Prostate gland (tissue), 2 donors: ENCODE measurements at regions not wholly inside any gene's neighbourhood (a gene's known extent, or its start where the extent isn't known, plus 50 kb on each side); places are given as distances from the start of the nearest gene placed in this dataset.

Experiments used
- DNase-seq: peaks from one replicate; pipeline ENCODE4 v3.0.0-alpha.2; 2019; ENCODE audit warnings: low spot score
- H3K27ac ChIP-seq, 2 donors: fragments of 200-600 bp; sonication (generic); 2 replicates each; pipeline ENCODE4 v1.5.1; 2017 to 2019
- H3K27me3 ChIP-seq: fragments of 200-600 bp; sonication (generic); replicated peaks from 2 replicates; pipeline ENCODE4 v1.5.1; 2019; ENCODE audit not compliant: insufficient read depth
- H3K36me3 ChIP-seq, 2 donors: fragments of 200-600 bp; sonication (generic); 1 replicate in 1 of 2; 2 replicates in 1 of 2; pipeline versions ENCODE4 v1.5.1 to v1.8.1; 2017 to 2019
- H3K4me1 ChIP-seq: fragments of 200-600 bp; sonication (generic); replicated peaks from 2 replicates; pipeline ENCODE4 v1.5.1; 2019
- H3K4me3 ChIP-seq, 2 donors: fragments of 200-600 bp; sonication (generic); 2 replicates each; pipeline ENCODE4 v1.5.1; 2017 to 2019
- H3K9me3 ChIP-seq: fragments of 200-600 bp; sonication (generic); 2 replicates; pipeline ENCODE4 v1.5.1; 2017
- POLR2A ChIP-seq: fragments of 450-650 bp; IDR thresholded peaks from one replicate; pipeline ENCODE4 v1.6.1; 2016; ENCODE audit warnings: antibody characterized with exemption, mild to moderate bottlenecking
- POLR2AphosphoS5 ChIP-seq: sonication (generic); formaldehyde crosslinking; IDR thresholded peaks from one replicate; pipeline ENCODE4 v1.6.1; 2017; ENCODE audit warnings: antibody characterized with exemption
- WGBS: methylation state at CpG from one replicate; pipeline ENCODE4 v1.1.5; 2018; 5-methylcytosine and 5-hydroxymethylcytosine counted together
- intact Hi-C: fragments of 100-400 bp; cut with DNase I; formaldehyde crosslinking; loops from one replicate; pipeline ENCODE4 v1.14.2; 2022
- TF ChIP-seq, protein P1 (sequence below), 4 experiments: fragments of 200-600 bp in 2 of 4; fragments of 450-650 bp in 2 of 4; sonication (generic) in 2 of 4; IDR thresholded peaks; 1 replicate in 3 of 4; 2 replicates in 1 of 4; pipeline ENCODE4 v1.5.1; 2016 to 2019; ENCODE audit warnings: antibody characterized with exemption in 4 of 4, mild to moderate bottlenecking in 2 of 4, moderate library complexity in 2 of 4

DNA sequence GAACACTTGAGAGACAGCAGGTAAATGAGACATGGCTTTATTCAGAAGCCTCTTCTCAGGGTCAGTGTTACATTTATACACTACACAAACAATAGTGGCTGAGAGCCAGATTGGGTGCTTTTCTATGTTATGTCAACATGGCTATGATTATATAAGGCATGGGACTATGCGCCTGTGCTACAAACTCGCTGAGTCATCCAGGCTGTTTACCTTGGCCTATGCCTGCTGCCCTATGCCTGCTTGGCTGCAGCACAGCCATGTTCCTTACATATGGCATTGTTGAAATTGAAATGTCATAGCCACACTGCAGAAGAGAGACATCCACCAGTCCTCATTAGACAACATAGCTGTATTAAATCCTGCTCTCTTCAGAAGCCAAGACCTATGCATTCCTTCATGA lies 236.3 kb upstream of the NWD2 start:
- Histone ChIP-seq H3K27ac (no peak overlapping the region), H3K27me3 (no peaks in the 10 kb centered on the region), H3K9me3 (no peaks in the 10 kb centered on the region), H3K4me3 (no peak overlapping the region), H3K36me3 (no peaks in the 10 kb centered on the region), H3K4me1 (no peaks in the 10 kb centered on the region)
- TF ChIP-seq, protein P1, sequence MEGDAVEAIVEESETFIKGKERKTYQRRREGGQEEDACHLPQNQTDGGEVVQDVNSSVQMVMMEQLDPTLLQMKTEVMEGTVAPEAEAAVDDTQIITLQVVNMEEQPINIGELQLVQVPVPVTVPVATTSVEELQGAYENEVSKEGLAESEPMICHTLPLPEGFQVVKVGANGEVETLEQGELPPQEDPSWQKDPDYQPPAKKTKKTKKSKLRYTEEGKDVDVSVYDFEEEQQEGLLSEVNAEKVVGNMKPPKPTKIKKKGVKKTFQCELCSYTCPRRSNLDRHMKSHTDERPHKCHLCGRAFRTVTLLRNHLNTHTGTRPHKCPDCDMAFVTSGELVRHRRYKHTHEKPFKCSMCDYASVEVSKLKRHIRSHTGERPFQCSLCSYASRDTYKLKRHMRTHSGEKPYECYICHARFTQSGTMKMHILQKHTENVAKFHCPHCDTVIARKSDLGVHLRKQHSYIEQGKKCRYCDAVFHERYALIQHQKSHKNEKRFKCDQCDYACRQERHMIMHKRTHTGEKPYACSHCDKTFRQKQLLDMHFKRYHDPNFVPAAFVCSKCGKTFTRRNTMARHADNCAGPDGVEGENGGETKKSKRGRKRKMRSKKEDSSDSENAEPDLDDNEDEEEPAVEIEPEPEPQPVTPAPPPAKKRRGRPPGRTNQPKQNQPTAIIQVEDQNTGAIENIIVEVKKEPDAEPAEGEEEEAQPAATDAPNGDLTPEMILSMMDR (IDR thresholded peaks at IDR 0.05), result no peak
- TF ChIP-seq POLR2AphosphoS5, result peak; percentile 49
- peak; percentile 54 for DNase-seq
- intact Hi-C loops, result no loop called here
- 21% methylated on average over 2 of the region's 2 CpGs for WGBS

DNA sequence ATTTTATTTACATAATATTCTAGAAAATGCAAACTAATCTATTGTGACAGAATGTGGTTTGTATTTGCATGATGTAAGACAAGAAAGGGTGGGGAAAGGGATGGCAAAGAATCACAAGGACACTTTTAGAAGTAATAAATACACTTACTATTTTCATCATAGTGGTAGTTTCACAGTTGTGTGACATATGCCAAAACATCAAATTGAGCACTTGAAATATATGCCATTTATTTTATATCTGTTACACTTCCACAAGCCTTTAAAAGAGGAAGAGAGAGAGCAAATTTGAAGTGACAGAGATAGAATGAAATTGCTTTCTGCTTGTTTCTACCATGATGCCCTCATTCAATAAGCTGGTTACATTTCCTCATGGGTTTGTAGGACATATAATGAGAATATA lies 230.0 kb upstream of the NWD2 start:
- TF ChIP-seq POLR2A (no peak), POLR2AphosphoS5 (no peak)
- no peak for DNase-seq
- no peaks in the 10 kb centered on the region for H3K36me3 ChIP-seq
- intact Hi-C loops, result no loop called here
- no peak overlapping the region for H3K4me3 ChIP-seq
- H3K27ac ChIP-seq, result no peak overlapping the region
- H3K4me1 ChIP-seq, result no peaks in the 10 kb centered on the region
- no peaks in the 10 kb centered on the region for H3K9me3 ChIP-seq
- H3K27me3 ChIP-seq, result no peaks in the 10 kb centered on the region

- DNase-seq, result no peak
- WGBS, result 93% methylated on average over 2 of the region's 2 CpGs
- intact Hi-C loops, result no loop called here
- Histone ChIP-seq H3K9me3 (no peaks in the 10 kb centered on the region), H3K36me3 (no peaks in the 10 kb centered on the region), H3K27ac (no peak overlapping the region), H3K27me3 (no peaks in the 10 kb centered on the region), H3K4me1 (no peaks in the 10 kb centered on the region), H3K4me3 (no peak overlapping the region)
- TF ChIP-seq POLR2A (no peak), POLR2AphosphoS5 (no peak)
Measured at GRCh38 chr4:37015391-37015790, 229.2 kb upstream of the NWD2 start.

GRCh38 chr4:37023504-37023903 lies 221.0 kb upstream of the NWD2 start:
- Histone ChIP-seq H3K9me3 (no peaks in the 10 kb centered on the region), H3K4me3 (no peak overlapping the region), H3K27ac (no peak overlapping the region), H3K4me1 (no peaks in the 10 kb centered on the region), H3K27me3 (no peaks in the 10 kb centered on the region), H3K36me3 (no peaks in the 10 kb centered on the region)
- DNase-seq, result no peak
- intact Hi-C loops, result no loop called here
- TF ChIP-seq, protein P1 (IDR thresholded peaks at IDR 0.05), result no peak
- TF ChIP-seq POLR2A (no peak), POLR2AphosphoS5 (no peak)
- WGBS, result 77% methylated on average over 1 of the region's 1 CpG

GRCh38 chr4:37023996-37024395 lies 220.5 kb upstream of the NWD2 start:
- intact Hi-C loops, result no loop called here
- TF ChIP-seq POLR2A (no peak), POLR2AphosphoS5 (no peak)
- TF ChIP-seq, protein P1 (IDR thresholded peaks at IDR 0.05), result no peak
- DNase-seq, result no peak

GRCh38 chr4:37040816-37041215 lies 203.7 kb upstream of the NWD2 start:
- intact Hi-C loops, result no loop called here
- 80% methylated on average over 3 of the region's 3 CpGs for WGBS
- Histone ChIP-seq H3K27ac (no peak overlapping the region), H3K4me1 (no peaks in the 10 kb centered on the region), H3K4me3 (no peak overlapping the region), H3K9me3 (no peaks in the 10 kb centered on the region), H3K27me3 (no peaks in the 10 kb centered on the region), H3K36me3 (no peaks in the 10 kb centered on the region)
- TF ChIP-seq POLR2AphosphoS5 (no peak), POLR2A (no peak)
- TF ChIP-seq, protein P1 (IDR thresholded peaks at IDR 0.05), result no peak
- DNase-seq, result no peak

More at GRCh38 chr4:37023996-37024395, 220.5 kb upstream of the NWD2 start:
- Histone ChIP-seq H3K27me3 (no peaks in the 10 kb centered on the region), H3K36me3 (no peaks in the 10 kb centered on the region), H3K4me3 (no peak overlapping the region), H3K9me3 (no peaks in the 10 kb centered on the region), H3K4me1 (no peaks in the 10 kb centered on the region), H3K27ac (no peak overlapping the region)
